Common myeloid progenitor, CD34-positive (primary cell): ENCODE measurements at regions not wholly inside any gene's neighbourhood (a gene's known extent, or its start where the extent isn't known, plus 50 kb on each side); places are given as distances from the start of the nearest gene placed in this dataset.
"Not testable (repeated sequence)": the region's sequence is repeated elsewhere in the genome, so short reads cannot be mapped to it uniquely, and the experiment has no call there.

ENCODE experiments used
- CTCF ChIA-PET: fragments of 350-600 bp; sonication (Branson Sonifier 250); formaldehyde crosslinking; loops from one replicate; lab custom pipeline; 2021; ENCODE audit warnings: antibody characterized with exemption; lab: Charles Lee
- POLR2A ChIA-PET: fragments of 350-600 bp; sonication (Branson Sonifier 250); formaldehyde crosslinking; loops from one replicate; lab custom pipeline; 2021; ENCODE audit warnings: antibody characterized with exemption; lab: Charles Lee
- DNase-seq, 3 donors: peaks; one replicate each; pipeline versions ENCODE4 v3.0.0 to v3.0.0-alpha.2; 2013
- H3K27ac ChIP-seq, 2 experiments: 1 replicate in 1 of 2; 2 replicates in 1 of 2; pipeline ENCODE4 v1.7.0; 2013; ENCODE audit warnings: inconsistent platforms in 2 of 2, low read length in 2 of 2, mild to moderate bottlenecking in 2 of 2, low read depth in 1 of 2, moderate library complexity in 1 of 2; ENCODE audit not compliant: severe bottlenecking in 2 of 2, insufficient read depth in 1 of 2, poor library complexity in 1 of 2
- H3K27me3 ChIP-seq, 5 experiments: replicated peaks in 2 of 5; 1 replicate in 3 of 5; 2 replicates in 2 of 5; pipeline versions ENCODE4 v1.6.1 to v1.7.0; 2013; ENCODE audit warnings: low read length in 4 of 5, mild to moderate bottlenecking in 2 of 5, moderate library complexity in 2 of 5, inconsistent platforms in 1 of 5; ENCODE audit not compliant: insufficient read depth in 5 of 5, control insufficient read depth in 4 of 5
- H3K36me3 ChIP-seq, 4 experiments: 1 replicate in 2 of 4; 2 replicates in 2 of 4; pipeline versions ENCODE4 v1.6.1 to v1.7.0; 2013; ENCODE audit warnings: low read length in 3 of 4, control low read depth in 1 of 4, mild to moderate bottlenecking in 1 of 4; ENCODE audit not compliant: control insufficient read depth in 4 of 4, insufficient read depth in 4 of 4
- H3K4me1 ChIP-seq, 4 experiments: 1 replicate in 3 of 4; 2 replicates in 1 of 4; pipeline versions ENCODE4 v1.6.1 to v1.7.1; 2013; ENCODE audit warnings: low read length in 3 of 4, mild to moderate bottlenecking in 3 of 4, control low read depth in 1 of 4, inconsistent platforms in 1 of 4, moderate library complexity in 1 of 4; ENCODE audit not compliant: control insufficient read depth in 4 of 4, insufficient read depth in 4 of 4; ENCODE audit errors: control extremely low read depth in 1 of 4
- H3K4me3 ChIP-seq, 7 experiments: 1 replicate in 4 of 7; 2 replicates in 3 of 7; pipeline versions ENCODE4 v1.5.1 to v1.7.0; 2013; ENCODE audit warnings: mild to moderate bottlenecking in 7 of 7, low read length in 6 of 7, moderate library complexity in 6 of 7, inconsistent platforms in 2 of 7, low read depth in 2 of 7, control low read depth in 1 of 7; ENCODE audit not compliant: insufficient read depth in 4 of 7, control insufficient read depth in 1 of 7; ENCODE audit errors: extremely low read depth in 1 of 7
- H3K9me3 ChIP-seq, 5 experiments: 1 replicate in 4 of 5; 2 replicates in 1 of 5; pipeline versions ENCODE4 v1.6.1 to v1.7.1; 2013; ENCODE audit warnings: low read length in 4 of 5, mild to moderate bottlenecking in 2 of 5, inconsistent platforms in 1 of 5, low read depth in 1 of 5, moderate library complexity in 1 of 5; ENCODE audit not compliant: control insufficient read depth in 4 of 5, insufficient read depth in 2 of 5; ENCODE audit errors: control extremely low read depth in 1 of 5
- WGBS: methylation state at CpG from one replicate; pipeline ENCODE4 v1.1.5; 2013; ENCODE audit not compliant: insufficient coverage; 5-methylcytosine and 5-hydroxymethylcytosine counted together

DNA sequence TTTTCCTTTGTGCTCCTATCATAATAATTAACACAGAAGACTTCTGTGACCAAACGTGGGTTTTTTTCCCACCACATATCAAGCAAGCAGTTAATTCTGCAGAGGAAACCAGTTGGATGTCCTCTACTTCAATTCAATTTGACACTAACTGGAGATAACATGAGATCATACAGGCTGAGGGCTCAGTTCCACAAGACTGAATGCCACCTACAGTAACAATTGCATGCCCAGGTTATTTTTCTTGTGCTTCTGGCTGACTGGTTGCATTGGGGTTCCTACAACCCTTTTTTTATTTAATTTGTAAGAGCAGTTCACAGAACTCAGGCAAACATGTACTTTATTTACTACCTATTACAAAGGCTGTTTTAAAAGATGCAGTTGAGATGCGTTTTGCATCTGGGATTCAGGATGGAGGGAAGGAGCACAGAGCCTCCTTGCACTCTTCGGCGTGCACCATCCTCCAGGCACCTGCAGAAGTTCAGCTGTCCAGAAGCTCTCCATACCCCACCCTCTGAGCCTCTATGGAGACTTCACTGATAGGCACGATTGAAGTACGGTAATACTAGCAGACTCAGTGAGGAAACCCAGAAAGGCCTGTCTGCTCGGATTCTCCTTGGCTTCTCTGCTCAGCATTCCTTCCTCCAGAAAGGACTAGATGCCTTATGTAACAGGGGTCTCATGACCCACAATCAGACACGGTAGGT lies 425.2 kb upstream of the CDH9 start:
- H3K4me3 ChIP-seq = no peak overlapping the region
- WGBS = 93% methylated on average over 7 of the region's 8 CpGs
- POLR2A ChIA-PET = no interaction called here

DNA sequence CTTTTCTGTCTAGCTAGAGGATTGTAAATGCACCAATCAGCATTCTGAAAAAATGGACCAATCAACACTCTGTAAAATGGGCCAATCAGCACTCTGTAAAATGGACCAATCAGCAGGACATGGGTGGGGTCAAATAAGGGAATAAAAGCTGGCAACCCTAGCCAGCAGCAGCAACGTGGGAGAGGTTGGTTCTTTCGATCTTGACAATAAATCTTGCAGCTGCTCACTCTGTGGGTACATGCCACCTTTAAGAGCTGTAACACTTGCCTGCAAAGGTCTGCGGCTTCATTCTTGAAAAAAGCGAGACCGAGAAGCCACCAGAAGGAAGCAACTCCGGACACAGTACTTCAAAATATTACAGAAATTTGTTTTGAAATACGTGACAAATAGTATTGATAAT lies 424.6 kb upstream of the CDH9 start:
- 100% methylated on average over 2 of the region's 7 CpGs for WGBS
- H3K9me3 ChIP-seq = no peaks in the 10 kb centered on the region
- H3K27me3 ChIP-seq = no peaks in the 10 kb centered on the region
- ChIA-PET POLR2A (no interaction called here), CTCF (interaction anchor here (0.8 kb wide), 1 partner anchor 25 kb away, joined by 3 read pairs; no protein-coding TSS in a partner anchor)
- no peak for DNase-seq
- H3K36me3 ChIP-seq = no peaks in the 10 kb centered on the region
- H3K27ac ChIP-seq = no peak overlapping the region
- no peak overlapping the region for H3K4me3 ChIP-seq
- H3K4me1 ChIP-seq = peaks cover 0 to 3% (median 0%) of the 10 kb centered on the region in 4 experiments

More for the DNA sequence above, 425.2 kb upstream of the CDH9 start:
- Histone ChIP-seq H3K4me1 (peaks cover 0 to 3% (median 0%) of the 10 kb centered on the region in 4 experiments), H3K9me3 (no peaks in the 10 kb centered on the region), H3K27me3 (no peaks in the 10 kb centered on the region), H3K36me3 (no peaks in the 10 kb centered on the region), H3K27ac (no peak overlapping the region)
- CTCF ChIA-PET = no interaction called here
- no peak for DNase-seq

GRCh38 chr5:27458287-27458686 lies 419.9 kb upstream of the CDH9 start:
- H3K4me3 ChIP-seq = no peak overlapping the region
- POLR2A ChIA-PET = no interaction called here
- no peaks in the 10 kb centered on the region for H3K4me1 ChIP-seq
- no peak overlapping the region for H3K27ac ChIP-seq
- no peaks in the 10 kb centered on the region for H3K9me3 ChIP-seq
- no peaks in the 10 kb centered on the region for H3K36me3 ChIP-seq
- CTCF ChIA-PET = no interaction called here
- WGBS = no CpG with 5 or more reads among the region's 1 CpG
- no peaks in the 10 kb centered on the region for H3K27me3 ChIP-seq
- DNase-seq = no peak

GRCh38 chr5:27451377-27451776 lies 413.0 kb upstream of the CDH9 start:
- ChIA-PET POLR2A (no interaction called here), CTCF (no interaction called here)
- H3K9me3 ChIP-seq = peaks cover 0 to 2% (median 0%) of the 10 kb centered on the region in 5 experiments
- DNase-seq = no peak
- no peak overlapping the region for H3K27ac ChIP-seq
- no CpG with 5 or more reads among the region's 1 CpG for WGBS
- H3K4me1 ChIP-seq = no peaks in the 10 kb centered on the region
- no peaks in the 10 kb centered on the region for H3K36me3 ChIP-seq
- H3K4me3 ChIP-seq = no peak overlapping the region
- H3K27me3 ChIP-seq = no peaks in the 10 kb centered on the region

DNA sequence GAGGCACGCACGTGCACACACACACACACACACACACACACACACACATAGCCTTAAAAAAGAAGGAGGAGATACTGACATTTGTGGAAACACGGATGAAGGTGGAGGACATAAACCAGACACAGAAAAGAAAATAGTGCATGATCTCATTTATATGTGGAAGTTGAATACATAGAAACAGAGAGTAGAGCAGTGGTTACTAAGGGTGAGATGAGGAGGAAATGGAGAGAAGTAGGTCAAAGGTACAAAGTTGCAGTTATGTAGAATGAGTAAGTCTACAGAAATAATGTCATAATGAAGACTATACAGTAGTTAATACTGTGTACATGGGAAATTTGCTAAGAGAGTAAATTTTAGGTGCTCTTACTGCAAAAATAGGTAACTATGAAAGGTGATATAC lies 412.2 kb upstream of the CDH9 start:
- no peaks in the 10 kb centered on the region for H3K36me3 ChIP-seq
- no peaks in the 10 kb centered on the region for H3K4me1 ChIP-seq
- DNase-seq = no peak
- peaks cover 0 to 2% (median 0%) of the 10 kb centered on the region in 5 experiments for H3K9me3 ChIP-seq
- ChIA-PET CTCF (interaction anchor here (1.2 kb wide), 1 partner anchor 9 kb away, joined by 3 read pairs; no protein-coding TSS in a partner anchor), POLR2A (no interaction called here)
- 100% methylated on average over 1 of the region's 3 CpGs for whole genome bisulfite sequencing
- H3K27me3 ChIP-seq = no peaks in the 10 kb centered on the region
- H3K27ac ChIP-seq = no peak overlapping the region
- H3K4me3 ChIP-seq = no peak overlapping the region

DNA sequence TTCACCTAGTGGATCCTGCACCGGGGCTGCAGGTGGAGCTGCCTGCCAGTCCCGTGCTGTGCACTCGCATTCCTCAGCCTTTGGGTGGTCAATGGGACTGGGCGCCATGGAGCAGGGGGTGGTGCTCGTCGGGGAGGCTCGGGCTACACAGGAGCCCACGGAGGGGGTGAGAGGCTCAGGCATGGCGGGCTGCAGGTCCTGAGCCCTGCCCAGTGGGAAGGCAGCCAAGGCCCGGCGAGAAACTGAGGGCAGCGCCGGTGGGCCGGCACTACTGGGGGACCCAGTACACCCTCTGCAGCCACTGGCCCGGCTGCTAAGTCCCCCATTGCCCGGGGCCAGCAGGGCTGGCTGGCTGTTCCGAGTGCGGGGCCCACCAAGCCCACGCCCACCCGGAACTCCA lies 401.0 kb upstream of the CDH9 start:
- POLR2A ChIA-PET, H3K27me3 ChIP-seq, H3K27ac ChIP-seq, CTCF ChIA-PET, H3K4me3 ChIP-seq, H3K36me3 ChIP-seq, DNase-seq, H3K9me3 ChIP-seq, H3K4me1 ChIP-seq: not testable (repeated sequence)
- 95% methylated on average over 11 of the region's 20 CpGs for WGBS

- no CpG with 5 or more reads among the region's 2 CpGs for WGBS
- ChIA-PET POLR2A (no interaction called here), CTCF (no interaction called here)
- DNase-seq = no peak
- H3K36me3 ChIP-seq = no peaks in the 10 kb centered on the region
- no peak overlapping the region for H3K4me3 ChIP-seq
- H3K27me3 ChIP-seq = no peaks in the 10 kb centered on the region
- peaks cover 0 to 2% (median 0%) of the 10 kb centered on the region in 5 experiments for H3K9me3 ChIP-seq
- H3K4me1 ChIP-seq = no peaks in the 10 kb centered on the region
- H3K27ac ChIP-seq = no peak overlapping the region
Observed at GRCh38 chr5:27437594-27438200, 399.3 kb upstream of the CDH9 start.
